NCI-H82 treated with DMSO at 0.1 percent for 48 hours (cell line): ENCODE measurements at regions not wholly inside any gene's neighbourhood (a gene's known extent, or its start where the extent isn't known, plus 50 kb on each side); places are given as distances from the start of the nearest gene placed in this dataset.
"Not testable (repeated sequence)": the region's sequence is repeated elsewhere in the genome, so short reads cannot be mapped to it uniquely, and the experiment has no call there.

Source experiments
- DNase-seq: peaks from one replicate; lab custom pipeline; 2025; ENCODE audit not compliant: unreplicated experiment; lab: John Stamatoyannopoulos, UW

GRCh38 chr2:194723446-194723845, 933.6 kb upstream of the SLC39A10 start:
- DNase-seq: no peak

- no peak for DNase-seq
Observed at GRCh38 chr2:194721227-194721626, 935.8 kb upstream of the SLC39A10 start.

GRCh38 chr2:194720462-194720861, 936.6 kb upstream of the SLC39A10 start:
- no peak for DNase-seq

GRCh38 chr2:194718881-194719280, 938.1 kb upstream of the SLC39A10 start:
- DNase-seq: no peak

GRCh38 chr2:194714541-194714940, 942.5 kb upstream of the SLC39A10 start:
- DNase-seq: no peak

GRCh38 chr2:194709840-194710239, 947.2 kb upstream of the SLC39A10 start:
- no peak for DNase-seq

- no peak for DNase-seq
Observed at GRCh38 chr2:194706179-194706578, 950.8 kb upstream of the SLC39A10 start.

- DNase-seq: no peak
Observed at GRCh38 chr2:194705398-194705797, 951.6 kb upstream of the SLC39A10 start.

- DNase-seq: no peak
Observed at GRCh38 chr2:194700726-194701125, 956.3 kb upstream of the SLC39A10 start.

- no peak for DNase-seq
Observed at GRCh38 chr2:194700116-194700515, 956.9 kb upstream of the SLC39A10 start.

GRCh38 chr2:194698012-194698411, 959.0 kb upstream of the SLC39A10 start:
- no peak for DNase-seq

GRCh38 chr2:194697439-194697838, 959.6 kb upstream of the SLC39A10 start:
- DNase-seq: no peak

- DNase-seq: no peak
Observed at GRCh38 chr2:194696690-194697089, 960.3 kb upstream of the SLC39A10 start.

- peak; percentile 27 for DNase-seq
Observed at GRCh38 chr2:194686569-194686968, 970.5 kb upstream of the SLC39A10 start.

- no peak for DNase-seq
Observed at GRCh38 chr2:194674043-194674442, 983.0 kb upstream of the SLC39A10 start.

GRCh38 chr2:194672994-194673393, 984.0 kb upstream of the SLC39A10 start:
- DNase-seq: no peak

- no peak for DNase-seq
Observed at GRCh38 chr2:194661431-194661830, 995.6 kb upstream of the SLC39A10 start.

GRCh38 chr2:194639057-194639456, 1018.0 kb upstream of the SLC39A10 start:
- not testable (repeated sequence) for DNase-seq

GRCh38 chr2:194621945-194622344, 1035.1 kb upstream of the SLC39A10 start:
- no peak for DNase-seq

GRCh38 chr2:194619366-194619765, 1037.7 kb upstream of the SLC39A10 start:
- DNase-seq: no peak

- no peak for DNase-seq
Observed at GRCh38 chr2:194618432-194618831, 1038.6 kb upstream of the SLC39A10 start.

- DNase-seq: no peak
Observed at GRCh38 chr2:194616334-194616733, 1040.7 kb upstream of the SLC39A10 start.

GRCh38 chr2:194610297-194610696, 1046.7 kb upstream of the SLC39A10 start:
- no peak for DNase-seq

GRCh38 chr2:194603429-194603828, 1053.6 kb upstream of the SLC39A10 start:
- DNase-seq: no peak
